H1 (cell line): ENCODE measurements at regions not wholly inside any gene's neighbourhood (a gene's known extent, or its start where the extent isn't known, plus 50 kb on each side); places are given as distances from the start of the nearest gene placed in this dataset.
"Not testable (repeated sequence)": the region's sequence is repeated elsewhere in the genome, so short reads cannot be mapped to it uniquely, and the experiment has no call there.

Source experiments
- CTCF ChIA-PET: fragments of 300-600 bp; sonication (Branson Sonifier 250); formaldehyde crosslinking; loops from one replicate; lab custom pipeline; 2021; ENCODE audit not compliant: partially characterized antibody; lab: Charles Lee
- POLR2A ChIA-PET: fragments of 300-600 bp; sonication (Branson Sonifier 250); formaldehyde crosslinking; loops from one replicate; lab custom pipeline; 2021; ENCODE audit warnings: inconsistent platforms; ENCODE audit not compliant: partially characterized antibody; lab: Charles Lee
- DNase-seq, 2 experiments: peaks; one replicate each; pipeline versions ENCODE4 v3.0.0 to v3.0.0-alpha.2; 2010 to 2022; ENCODE audit warnings: low spot score in 2 of 2, low read depth in 1 of 2, mixed read lengths in 1 of 2
- FAIRE-seq: peaks from 2 replicates; lab custom pipeline; 2011; peaks lifted over from hg19 to GRCh38; lab: Jason Lieb, UNC
- H2AFZ ChIP-seq: 2 replicates; pipeline ENCODE4 v1.8.1; 2012; ENCODE audit warnings: low read length, inconsistent platforms
- H2AK5ac ChIP-seq: 2 replicates; pipeline ENCODE4 v1.6.1; 2013; ENCODE audit warnings: low read depth, low read length
- H2BK120ac ChIP-seq: replicated peaks from 2 replicates; pipeline ENCODE3; 2013; ENCODE audit warnings: low read depth, low read length, inconsistent platforms
- H2BK12ac ChIP-seq: 2 replicates; pipeline ENCODE4 v1.6.1; 2013; ENCODE audit warnings: low read depth, low read length
- H2BK15ac ChIP-seq: 2 replicates; pipeline ENCODE4 v1.6.1; 2013; ENCODE audit warnings: low read length
- H2BK20ac ChIP-seq: 2 replicates; pipeline ENCODE4 v1.6.1; 2013; ENCODE audit warnings: low read length
- H2BK5ac ChIP-seq: 2 replicates; pipeline ENCODE4 v1.6.1; 2013; ENCODE audit warnings: low read depth, low read length
- H3K14ac ChIP-seq: 2 replicates; pipeline ENCODE4 v1.6.1; 2013; ENCODE audit warnings: inconsistent platforms; ENCODE audit not compliant: insufficient read length
- H3K18ac ChIP-seq: 2 replicates; pipeline ENCODE4 v1.6.1; 2013; ENCODE audit warnings: low read length; ENCODE audit errors: extremely low read depth
- H3K23ac ChIP-seq: 2 replicates; pipeline ENCODE4 v1.6.1; 2013; ENCODE audit warnings: inconsistent platforms; ENCODE audit not compliant: insufficient read length
- H3K23me2 ChIP-seq: 2 replicates; pipeline ENCODE4 v1.6.1; 2013; ENCODE audit warnings: low read depth, low read length
- H3K27ac ChIP-seq: 2 replicates; pipeline ENCODE4 v1.6.1; 2011; ENCODE audit warnings: low read depth, low read length, inconsistent platforms
- H3K27me3 ChIP-seq, 4 experiments: replicated peaks in 1 of 4; 1 replicate in 1 of 4; 2 replicates in 3 of 4; pipeline versions ENCODE4 v1.6.1 to v1.8.1; 2011 to 2013; ENCODE audit warnings: low read length in 3 of 4, mild to moderate bottlenecking in 3 of 4, inconsistent platforms in 2 of 4, mixed read lengths in 2 of 4, moderate library complexity in 1 of 4; ENCODE audit not compliant: control insufficient read depth in 3 of 4, insufficient read depth in 3 of 4; ENCODE audit errors: extremely low read depth in 1 of 4
- H3K36me3 ChIP-seq, 4 experiments: 2 replicates each; pipeline versions ENCODE4 v1.6.1 to v1.8.1; 2011 to 2013; ENCODE audit warnings: mild to moderate bottlenecking in 4 of 4, low read length in 3 of 4, moderate library complexity in 2 of 4, control low read depth in 1 of 4, inconsistent platforms in 1 of 4; ENCODE audit not compliant: insufficient read depth in 4 of 4, control insufficient read depth in 2 of 4
- H3K4ac ChIP-seq: replicated peaks from 2 replicates; pipeline ENCODE3; 2013; ENCODE audit warnings: low read length, low read depth, mixed read lengths, inconsistent platforms; ENCODE audit not compliant: insufficient read length
- H3K4me1 ChIP-seq, 4 experiments: replicated peaks in 1 of 4; 1 replicate in 1 of 4; 2 replicates in 3 of 4; pipeline versions ENCODE4 v1.6.1 to v1.8.1; 2011 to 2013; ENCODE audit warnings: low read length in 3 of 4, inconsistent platforms in 2 of 4, mixed read lengths in 1 of 4; ENCODE audit not compliant: insufficient read depth in 4 of 4, control insufficient read depth in 3 of 4
- H3K4me2 ChIP-seq, 2 experiments: 2 replicates each; pipeline versions ENCODE4 v1.6.1 to v1.8.1; 2011 to 2013; ENCODE audit warnings: low read depth in 2 of 2, low read length in 2 of 2, control low read depth in 1 of 2, inconsistent platforms in 1 of 2, mild to moderate bottlenecking in 1 of 2; ENCODE audit not compliant: insufficient read depth in 1 of 2
- H3K4me3 ChIP-seq, 4 experiments: fragments of 200-600, 300-600 bp in 1 of 4; sonication (generic), shearing (Covaris generic), sonication (Bioruptor Twin) in 1 of 4; 2 replicates each; pipeline versions ENCODE4 v1.5.1 to v1.8.1; 2011 to 2016; ENCODE audit warnings: low read length in 4 of 4, low read depth in 3 of 4, control low read depth in 2 of 4, inconsistent platforms in 2 of 4, mild to moderate bottlenecking in 2 of 4, mixed read lengths in 1 of 4, moderate library complexity in 1 of 4; ENCODE audit not compliant: insufficient read depth in 2 of 4; ENCODE audit errors: extremely low read depth in 1 of 4
- H3K56ac ChIP-seq: replicated peaks from 2 replicates; pipeline ENCODE3; 2013; ENCODE audit warnings: low read depth, mild to moderate bottlenecking, mixed read lengths, low read length, inconsistent platforms; ENCODE audit not compliant: insufficient read length
- H3K79me1 ChIP-seq: 2 replicates; pipeline ENCODE4 v1.6.1; 2013; ENCODE audit warnings: low read depth, low read length, control low read depth
- H3K79me2 ChIP-seq, 2 experiments: 2 replicates each; pipeline versions ENCODE4 v1.6.1 to v1.8.1; 2012 to 2013; ENCODE audit warnings: low read length in 2 of 2, mild to moderate bottlenecking in 2 of 2, inconsistent platforms in 1 of 2; ENCODE audit not compliant: insufficient read depth in 2 of 2, control insufficient read depth in 1 of 2
- H3K9ac ChIP-seq, 4 experiments: replicated peaks in 1 of 4; 1 replicate in 1 of 4; 2 replicates in 3 of 4; pipeline versions ENCODE4 v1.6.1 to v1.8.1; 2011 to 2013; ENCODE audit warnings: low read depth in 3 of 4, low read length in 3 of 4, control low read depth in 2 of 4, mild to moderate bottlenecking in 2 of 4, moderate library complexity in 2 of 4, inconsistent platforms in 1 of 4; ENCODE audit errors: extremely low read depth in 1 of 4
- H3K9me3 ChIP-seq, 2 experiments: 2 replicates each; pipeline versions ENCODE4 v1.6.1 to v1.8.1; 2012 to 2013; ENCODE audit warnings: mild to moderate bottlenecking in 2 of 2, moderate library complexity in 2 of 2, control low read depth in 1 of 2, inconsistent platforms in 1 of 2, low read depth in 1 of 2, low read length in 1 of 2, mixed read lengths in 1 of 2; ENCODE audit not compliant: insufficient read depth in 2 of 2
- H4K20me1 ChIP-seq, 2 experiments: replicated peaks in 1 of 2; 2 replicates each; pipeline versions ENCODE3 to v1.8.1; 2011 to 2013; ENCODE audit warnings: inconsistent platforms in 2 of 2, low read length in 2 of 2, mild to moderate bottlenecking in 1 of 2; ENCODE audit not compliant: insufficient read depth in 2 of 2, control insufficient read depth in 1 of 2
- H4K5ac ChIP-seq: 2 replicates; pipeline ENCODE4 v1.6.1; 2013; ENCODE audit warnings: low read length, low read depth, mixed read lengths, inconsistent platforms; ENCODE audit not compliant: insufficient read length
- H4K8ac ChIP-seq: 2 replicates; pipeline ENCODE4 v1.8.0; 2013; ENCODE audit warnings: mild to moderate bottlenecking, moderate library complexity, low read length, inconsistent platforms; ENCODE audit not compliant: insufficient read depth; ENCODE audit errors: extremely low read depth
- H4K91ac ChIP-seq: replicated peaks from 2 replicates; pipeline ENCODE3; 2013; ENCODE audit warnings: low read length, mixed read lengths, inconsistent platforms; ENCODE audit not compliant: insufficient read length
- WGBS, 2 experiments: shearing (Covaris generic) in 1 of 2; methylation state at CpG; one replicate each; pipeline versions ENCODE4 v1.1.6 to v1.1.7; 2013 to 2015; ENCODE audit warnings: low lambda C conversion rate in 2 of 2, mixed read lengths in 2 of 2, inconsistent platforms in 1 of 2, low coverage in 1 of 2, missing lambda C conversion rate in 1 of 2; ENCODE audit not compliant: insufficient replicate concordance in 2 of 2, insufficient coverage in 1 of 2, insufficient read length in 1 of 2; ENCODE audit errors: extremely low coverage in 1 of 2, missing lambda C conversion rate in 1 of 2; 5-methylcytosine and 5-hydroxymethylcytosine counted together

DNA sequence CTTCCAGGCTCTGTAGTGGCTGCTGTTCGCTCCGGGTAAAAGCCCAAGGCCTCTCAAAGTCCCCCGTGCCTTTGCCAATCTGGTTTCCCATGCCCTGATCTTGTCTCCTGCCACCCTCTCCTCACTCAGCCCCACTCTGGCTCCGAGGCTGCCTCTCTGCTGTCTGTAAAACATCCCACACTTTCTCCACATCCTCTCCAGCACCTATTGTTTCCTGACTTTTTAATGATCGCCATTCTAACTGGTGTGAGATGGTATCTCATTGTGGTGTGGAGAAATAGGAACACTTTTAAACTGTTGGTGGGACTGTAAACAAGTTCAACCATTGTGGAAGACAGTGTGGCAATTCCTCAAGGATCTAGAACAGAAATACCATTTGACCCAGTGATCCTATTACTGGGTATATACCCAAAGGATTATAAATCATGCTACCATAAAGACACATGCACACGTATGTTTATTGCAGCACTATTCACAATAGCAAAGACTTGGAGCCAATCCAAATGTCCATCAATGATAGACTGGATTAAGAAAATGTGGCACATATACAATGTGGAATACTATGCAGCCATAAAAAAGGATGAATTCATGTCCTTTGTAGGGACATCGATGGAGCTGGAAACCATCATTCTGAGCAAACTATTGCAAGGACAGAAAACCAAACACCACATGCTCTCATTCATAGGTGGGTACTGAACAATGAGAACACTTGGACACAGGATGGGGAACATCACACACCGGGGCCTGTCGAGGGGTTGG is 112.9 kb downstream of the VEGFA start:
- 92% methylated on average over 9 of the region's 9 CpGs; no CpG with 5 or more reads in 1 of the 2 experiments for WGBS, 2 experiments
- H4K20me1 ChIP-seq, H4K8ac ChIP-seq, H2AK5ac ChIP-seq, H3K56ac ChIP-seq, H3K23me2 ChIP-seq, H3K36me3 ChIP-seq, H3K79me1 ChIP-seq, H3K18ac ChIP-seq, H2BK20ac ChIP-seq, H3K4me3 ChIP-seq, H2AFZ ChIP-seq, H2BK15ac ChIP-seq, H4K5ac ChIP-seq, H3K4me2 ChIP-seq, H2BK120ac ChIP-seq, DNase-seq, H3K9me3 ChIP-seq, H2BK12ac ChIP-seq, H3K27ac ChIP-seq, H2BK5ac ChIP-seq, H3K14ac ChIP-seq, H3K4me1 ChIP-seq, H3K23ac ChIP-seq, H3K9ac ChIP-seq, H4K91ac ChIP-seq, H3K27me3 ChIP-seq, FAIRE-seq, H3K79me2 ChIP-seq, H3K4ac ChIP-seq: not testable (repeated sequence)
- POLR2A ChIA-PET = interaction anchor here (1.0 kb wide), 1 partner anchor 25 kb away, joined by 4 read pairs; no protein-coding TSS in a partner anchor
- CTCF ChIA-PET = interaction anchor here (0.6 to 2.5 kb wide), 5 partner anchors 13 to 71 kb away, joined by 3 to 10 read pairs (median 6); no protein-coding TSS in a partner anchor
